Testis (tissue), 2 donors: ENCODE measurements at regions not wholly inside any gene's neighbourhood (a gene's known extent, or its start where the extent isn't known, plus 50 kb on each side); places are given as distances from the start of the nearest gene placed in this dataset.
A peak's percentile ranks its signal among the peaks of the same experiment; 100 is the strongest.

Experiments
- DNase-seq: peaks from one replicate; pipeline ENCODE4 v3.0.0-alpha.2; 2019
- H3K27ac ChIP-seq, 2 donors: fragments of 200-600 bp; sonication (generic); one replicate each; pipeline ENCODE4 v1.5.1; 2019
- H3K27me3 ChIP-seq: fragments of 200-600 bp; sonication (generic); one replicate; pipeline ENCODE4 v1.5.1; 2019
- H3K36me3 ChIP-seq: fragments of 200-600 bp; sonication (generic); one replicate; pipeline ENCODE4 v1.5.1; 2017; ENCODE audit warnings: low read depth; ENCODE audit errors: missing control alignments
- H3K4me1 ChIP-seq: fragments of 200-600 bp; sonication (generic); one replicate; pipeline ENCODE4 v1.5.1; 2019
- H3K4me3 ChIP-seq, 2 donors: fragments of 200-600 bp; sonication (generic); one replicate each; pipeline ENCODE4 v1.5.1; 2017 to 2019
- H3K9me3 ChIP-seq: fragments of 200-600 bp; sonication (generic); one replicate; pipeline ENCODE4 v1.5.1; 2017
- CTCF ChIP-seq, 3 experiments: fragments of 450-650 bp in 2 of 3; fragments of 200-600 bp in 1 of 3; sonication (generic) in 1 of 3; IDR thresholded peaks; one replicate each; pipeline ENCODE4 v1.5.1; 2016 to 2019; ENCODE audit warnings: antibody characterized with exemption in 3 of 3, mild to moderate bottlenecking in 2 of 3, moderate library complexity in 1 of 3
- POLR2A ChIP-seq: fragments of 450-650 bp; IDR thresholded peaks from one replicate; pipeline ENCODE4 v1.6.1; 2017; ENCODE audit warnings: antibody characterized with exemption, mild to moderate bottlenecking, moderate library complexity
- WGBS, 2 donors: methylation state at CpG; one replicate each; pipeline ENCODE4 v1.1.5; 2018; 5-methylcytosine and 5-hydroxymethylcytosine counted together
- intact Hi-C: fragments of 100-400 bp; cut with DNase I; formaldehyde crosslinking; loops from one replicate; pipeline ENCODE4 v1.15.1; 2023; ENCODE audit warnings: low total_unique reads

GRCh38 chr13:70253834-70254233, 145.6 kb upstream of the KLHL1 start:
- Histone ChIP-seq H3K27ac (no peak overlapping the region), H3K27me3 (no peaks in the 10 kb centered on the region), H3K36me3 (no peaks in the 10 kb centered on the region), H3K9me3 (no peaks in the 10 kb centered on the region), H3K4me3 (no peak overlapping the region), H3K4me1 (no peaks in the 10 kb centered on the region)
- TF ChIP-seq CTCF (IDR thresholded peaks at IDR 0.05) (no peak), POLR2A (no peak)
- intact Hi-C loops, result no loop called here
- DNase-seq, result no peak
- WGBS, 2 donors, result 26 to 48% methylated on average over 1 of the region's 1 CpG

- WGBS, 2 donors, result 84 to 88% methylated on average over 2 of the region's 2 CpGs
- no peaks in the 10 kb centered on the region for H3K4me1 ChIP-seq
- no peaks in the 10 kb centered on the region for H3K27me3 ChIP-seq
- no peak overlapping the region for H3K4me3 ChIP-seq
- intact Hi-C loops, result no loop called here
- DNase-seq, result no peak
- TF ChIP-seq CTCF (IDR thresholded peaks at IDR 0.05) (no peak), POLR2A (no peak)
- no peaks in the 10 kb centered on the region for H3K9me3 ChIP-seq
- H3K36me3 ChIP-seq, result no peaks in the 10 kb centered on the region
- H3K27ac ChIP-seq, result no peak overlapping the region
Measured at GRCh38 chr13:70253411-70253810, 145.2 kb upstream of the KLHL1 start.

DNA sequence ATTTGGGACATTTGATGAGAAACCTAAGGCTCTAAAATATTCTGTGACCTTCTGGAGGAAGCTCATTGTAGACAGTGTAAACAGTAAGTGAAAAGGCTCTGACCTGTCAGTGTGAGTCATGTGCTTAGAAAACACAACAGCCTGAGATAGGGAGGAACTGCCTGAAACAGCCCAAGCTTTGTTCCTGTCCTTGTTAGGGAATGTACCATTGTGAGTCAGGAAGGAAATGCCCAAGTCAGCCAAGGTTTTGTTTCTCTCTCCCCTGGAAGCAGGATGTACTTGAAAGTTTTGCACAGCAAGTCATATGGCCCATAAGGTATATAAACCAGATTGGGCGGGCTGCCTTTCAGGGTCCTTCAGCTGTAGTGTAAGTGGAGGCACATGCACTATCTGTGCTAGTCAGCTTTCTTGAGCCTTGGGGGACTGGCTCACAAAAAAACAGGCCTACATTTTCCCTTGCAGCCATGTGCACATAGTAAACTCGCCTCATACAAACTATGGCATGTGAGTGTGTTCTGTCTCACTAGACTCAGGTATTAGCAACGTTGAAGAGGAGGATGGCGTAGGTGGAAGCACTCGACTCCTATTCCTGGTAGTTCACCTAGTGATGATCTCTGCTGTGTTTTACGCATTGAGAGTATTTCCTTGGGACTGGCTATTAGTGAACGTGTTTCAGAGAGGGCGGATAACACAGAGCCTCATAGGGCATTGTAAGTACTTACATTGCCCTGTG, 141.2 kb upstream of the KLHL1 start:
- intact Hi-C loops, result no loop called here
- Histone ChIP-seq H3K36me3 (no peaks in the 10 kb centered on the region), H3K9me3 (no peaks in the 10 kb centered on the region), H3K27ac (no peak overlapping the region), H3K4me1 (no peaks in the 10 kb centered on the region), H3K4me3 (no peak overlapping the region), H3K27me3 (no peaks in the 10 kb centered on the region)
- peak; percentile 20 for DNase-seq
- WGBS, 2 donors, result 85 to 94% methylated on average over 8 of the region's 8 CpGs
- TF ChIP-seq POLR2A, result no peak
- no peak for TF ChIP-seq CTCF (IDR thresholded peaks at IDR 0.05)

GRCh38 chr13:70237131-70237530, 128.9 kb upstream of the KLHL1 start:
- no peaks in the 10 kb centered on the region for H3K36me3 ChIP-seq
- intact Hi-C loops, result no loop called here

More at GRCh38 chr13:70237131-70237530, 128.9 kb upstream of the KLHL1 start:
- no peaks in the 10 kb centered on the region for H3K4me1 ChIP-seq
- DNase-seq, result no peak
- H3K9me3 ChIP-seq, result no peaks in the 10 kb centered on the region
- H3K27ac ChIP-seq, result no peak overlapping the region
- no peaks in the 10 kb centered on the region for H3K27me3 ChIP-seq
- H3K4me3 ChIP-seq, result no peak overlapping the region
- no peak for TF ChIP-seq CTCF (IDR thresholded peaks at IDR 0.05)
- TF ChIP-seq POLR2A, result no peak
